GM18520 (cell line): ENCODE measurements at regions not wholly inside any gene's neighbourhood (a gene's known extent, or its start where the extent isn't known, plus 50 kb on each side); places are given as distances from the start of the nearest gene placed in this dataset.
"Not testable (repeated sequence)": the region's sequence is repeated elsewhere in the genome, so short reads cannot be mapped to it uniquely, and the experiment has no call there.

Experiments used
- ATAC-seq: cut with Tn5 transposase; IDR thresholded peaks from one replicate; pipeline ENCODE4 v1.9.1; 2021; ENCODE audit not compliant: unreplicated experiment

- ATAC-seq, result no peak
These were observed 468.9 kb downstream of the GRIA2 start for GRCh38 chr4:157689476-157689875.

GRCh38 chr4:157687971-157688370 is 467.4 kb downstream of the GRIA2 start:
- ATAC-seq, result no peak

GRCh38 chr4:157679326-157679725 is 458.8 kb downstream of the GRIA2 start:
- ATAC-seq, result not testable (repeated sequence)

GRCh38 chr4:157678478-157678877 is 457.9 kb downstream of the GRIA2 start:
- no peak for ATAC-seq

GRCh38 chr4:157674699-157675098 is 454.2 kb downstream of the GRIA2 start:
- no peak for ATAC-seq

- ATAC-seq, result no peak
These were observed 447.3 kb downstream of the GRIA2 start for GRCh38 chr4:157667836-157668235.

- ATAC-seq, result no peak
These were observed 444.2 kb downstream of the GRIA2 start for GRCh38 chr4:157664726-157665125.

- ATAC-seq, result no peak
These were observed 434.7 kb downstream of the GRIA2 start for GRCh38 chr4:157655096-157655809.

GRCh38 chr4:157643257-157643656 is 422.7 kb downstream of the GRIA2 start:
- no peak for ATAC-seq

GRCh38 chr4:157634057-157634456 is 413.5 kb downstream of the GRIA2 start:
- ATAC-seq, result no peak

- ATAC-seq, result no peak
These were observed 396.4 kb downstream of the GRIA2 start for GRCh38 chr4:157616741-157617472.

- ATAC-seq, result no peak
These were observed 387.5 kb downstream of the GRIA2 start for GRCh38 chr4:157607996-157608395.

- ATAC-seq, result no peak
These were observed 380.1 kb downstream of the GRIA2 start for GRCh38 chr4:157600583-157600982.

GRCh38 chr4:157591245-157591644 is 370.7 kb downstream of the GRIA2 start:
- ATAC-seq, result no peak

- ATAC-seq, result no peak
These were observed 370.2 kb downstream of the GRIA2 start for GRCh38 chr4:157590679-157591078.

- no peak for ATAC-seq
These were observed 367.3 kb downstream of the GRIA2 start for GRCh38 chr4:157587681-157588423.

- no peak for ATAC-seq
These were observed 361.6 kb downstream of the GRIA2 start for GRCh38 chr4:157582141-157582540.

- ATAC-seq, result no peak
These were observed 356.2 kb downstream of the GRIA2 start for GRCh38 chr4:157576671-157577217.

- no peak for ATAC-seq
These were observed 354.8 kb downstream of the GRIA2 start for GRCh38 chr4:157575339-157575738.

GRCh38 chr4:157574606-157575005 is 354.1 kb downstream of the GRIA2 start:
- ATAC-seq, result no peak

GRCh38 chr4:157572951-157573350 is 352.4 kb downstream of the GRIA2 start:
- no peak for ATAC-seq

GRCh38 chr4:157572284-157572683 is 351.8 kb downstream of the GRIA2 start:
- ATAC-seq, result no peak
